ENCODE measurements at regions not wholly inside any gene's neighbourhood (a gene's known extent, or its start where the extent isn't known, plus 50 kb on each side); places are given as distances from the start of the nearest gene placed in this dataset.

- Histone ChIP-seq H2AFZ (ENCODE audit: low read depth, low read length) (no peak overlapping the region), H3K9ac (ENCODE audit: low read length) (no peak overlapping the region), H3K4me3 (ENCODE audit: insufficient read depth, low read depth, low read length) (no peak overlapping the region), H3K9me3 (ENCODE audit: insufficient read depth, low read depth, low read length) (no peaks in the 10 kb centered on the region), H3K36me3 (ENCODE audit: insufficient read depth, low read length) (no peaks in the 10 kb centered on the region), H4K20me1 (ENCODE audit: insufficient read depth, low read length) (no peaks in the 10 kb centered on the region), H3K4me1 (ENCODE audit: insufficient read depth, low read length) (no peaks in the 10 kb centered on the region), H3K27ac (ENCODE audit: low read depth, low read length) (no peak overlapping the region), H3K27me3 (ENCODE audit: insufficient read depth, low read length) (no peaks in the 10 kb centered on the region), H3K79me2 (ENCODE audit: insufficient read depth, low read length) (no peaks in the 10 kb centered on the region), H3K4me2 (ENCODE audit: low read length) (no peak overlapping the region)
- no peak for TF ChIP-seq EZH2 (IDR thresholded peaks at IDR 0.05; ENCODE audit: insufficient read depth, low read length)
- TF ChIP-seq, protein P1, sequence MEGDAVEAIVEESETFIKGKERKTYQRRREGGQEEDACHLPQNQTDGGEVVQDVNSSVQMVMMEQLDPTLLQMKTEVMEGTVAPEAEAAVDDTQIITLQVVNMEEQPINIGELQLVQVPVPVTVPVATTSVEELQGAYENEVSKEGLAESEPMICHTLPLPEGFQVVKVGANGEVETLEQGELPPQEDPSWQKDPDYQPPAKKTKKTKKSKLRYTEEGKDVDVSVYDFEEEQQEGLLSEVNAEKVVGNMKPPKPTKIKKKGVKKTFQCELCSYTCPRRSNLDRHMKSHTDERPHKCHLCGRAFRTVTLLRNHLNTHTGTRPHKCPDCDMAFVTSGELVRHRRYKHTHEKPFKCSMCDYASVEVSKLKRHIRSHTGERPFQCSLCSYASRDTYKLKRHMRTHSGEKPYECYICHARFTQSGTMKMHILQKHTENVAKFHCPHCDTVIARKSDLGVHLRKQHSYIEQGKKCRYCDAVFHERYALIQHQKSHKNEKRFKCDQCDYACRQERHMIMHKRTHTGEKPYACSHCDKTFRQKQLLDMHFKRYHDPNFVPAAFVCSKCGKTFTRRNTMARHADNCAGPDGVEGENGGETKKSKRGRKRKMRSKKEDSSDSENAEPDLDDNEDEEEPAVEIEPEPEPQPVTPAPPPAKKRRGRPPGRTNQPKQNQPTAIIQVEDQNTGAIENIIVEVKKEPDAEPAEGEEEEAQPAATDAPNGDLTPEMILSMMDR (IDR thresholded peaks at IDR 0.05; ENCODE audit: insufficient read depth, low read depth, low read length), result no peak
- H3K27ac Mint-ChIP-seq (ENCODE audit: unreplicated experiment), result no peak overlapping the region
- no peaks in the 10 kb centered on the region for H3K36me3 Mint-ChIP-seq (ENCODE audit: low read depth, unreplicated experiment)
- DNase-seq (ENCODE audit: low read depth) (no peak), FAIRE-seq (no peak)
- no peak overlapping the region for H3K4me3 Mint-ChIP-seq (ENCODE audit: unreplicated experiment)
- H3K4me1 Mint-ChIP-seq (ENCODE audit: low read depth, unreplicated experiment), result no peaks in the 10 kb centered on the region
- H3K9me3 Mint-ChIP-seq (ENCODE audit: unreplicated experiment), result no peaks in the 10 kb centered on the region
- H3K27me3 Mint-ChIP-seq (ENCODE audit: low read depth, unreplicated experiment), result peaks cover 6% of the 10 kb centered on the region
Measured at GRCh38 chr15:93506646-93507045, 417.6 kb upstream of the RGMA start.

- no peak for DNase-seq (ENCODE audit: low read depth)
- FAIRE-seq, result no peak
Measured at GRCh38 chr15:93505506-93505905, 416.5 kb upstream of the RGMA start.

GRCh38 chr15:93501946-93502345, 412.9 kb upstream of the RGMA start:
- no peak for DNase-seq (ENCODE audit: low read depth)
- TF ChIP-seq EZH2 (IDR thresholded peaks at IDR 0.05; ENCODE audit: insufficient read depth, low read length), result no peak
- TF ChIP-seq, protein P1 (IDR thresholded peaks at IDR 0.05; ENCODE audit: insufficient read depth, low read depth, low read length), result no peak
- Histone ChIP-seq H3K9me3 (ENCODE audit: insufficient read depth, low read depth, low read length) (no peaks in the 10 kb centered on the region), H3K4me3 (ENCODE audit: insufficient read depth, low read depth, low read length) (no peak overlapping the region), H3K27me3 (ENCODE audit: insufficient read depth, low read length) (no peaks in the 10 kb centered on the region), H3K27ac (ENCODE audit: low read depth, low read length) (no peak overlapping the region), H3K4me2 (ENCODE audit: low read length) (no peak overlapping the region), H3K79me2 (ENCODE audit: insufficient read depth, low read length) (no peaks in the 10 kb centered on the region), H4K20me1 (ENCODE audit: insufficient read depth, low read length) (no peaks in the 10 kb centered on the region), H3K36me3 (ENCODE audit: insufficient read depth, low read length) (no peaks in the 10 kb centered on the region), H3K4me1 (ENCODE audit: insufficient read depth, low read length) (peaks cover under 1% of the 10 kb centered on the region), H2AFZ (ENCODE audit: low read depth, low read length) (no peak overlapping the region), H3K9ac (ENCODE audit: low read length) (no peak overlapping the region)
- no peaks in the 10 kb centered on the region for H3K9me3 Mint-ChIP-seq (ENCODE audit: unreplicated experiment)
- peaks cover 10% of the 10 kb centered on the region for H3K4me1 Mint-ChIP-seq (ENCODE audit: low read depth, unreplicated experiment)
- peaks cover 3% of the 10 kb centered on the region for H3K27me3 Mint-ChIP-seq (ENCODE audit: low read depth, unreplicated experiment)
- no peak for FAIRE-seq
- H3K36me3 Mint-ChIP-seq (ENCODE audit: low read depth, unreplicated experiment), result no peaks in the 10 kb centered on the region
- H3K4me3 Mint-ChIP-seq (ENCODE audit: unreplicated experiment), result no peak overlapping the region
- H3K27ac Mint-ChIP-seq (ENCODE audit: unreplicated experiment), result no peak overlapping the region

More at GRCh38 chr15:93505506-93505905, 416.5 kb upstream of the RGMA start:
- H2AFZ ChIP-seq (ENCODE audit: low read depth, low read length), result no peak overlapping the region
- H3K4me3 Mint-ChIP-seq (ENCODE audit: unreplicated experiment), result no peak overlapping the region
- H3K4me2 ChIP-seq (ENCODE audit: low read length), result no peak overlapping the region
- no peaks in the 10 kb centered on the region for H3K79me2 ChIP-seq (ENCODE audit: insufficient read depth, low read length)
- no peak overlapping the region for H3K4me3 ChIP-seq (ENCODE audit: insufficient read depth, low read depth, low read length)
- no peaks in the 10 kb centered on the region for H3K4me1 Mint-ChIP-seq (ENCODE audit: low read depth, unreplicated experiment)
- H3K4me1 ChIP-seq (ENCODE audit: insufficient read depth, low read length), result no peaks in the 10 kb centered on the region
- H3K9me3 Mint-ChIP-seq (ENCODE audit: unreplicated experiment), result no peaks in the 10 kb centered on the region
- no peak overlapping the region for H3K27ac ChIP-seq (ENCODE audit: low read depth, low read length)
- H3K9me3 ChIP-seq (ENCODE audit: insufficient read depth, low read depth, low read length), result no peaks in the 10 kb centered on the region
- no peak for TF ChIP-seq EZH2 (IDR thresholded peaks at IDR 0.05; ENCODE audit: insufficient read depth, low read length)
- TF ChIP-seq, protein P1 (IDR thresholded peaks at IDR 0.05; ENCODE audit: insufficient read depth, low read depth, low read length), result no peak
- no peaks in the 10 kb centered on the region for H3K27me3 ChIP-seq (ENCODE audit: insufficient read depth, low read length)
- no peak overlapping the region for H3K9ac ChIP-seq (ENCODE audit: low read length)
- H3K36me3 ChIP-seq (ENCODE audit: insufficient read depth, low read length), result no peaks in the 10 kb centered on the region
- peaks cover 3% of the 10 kb centered on the region for H3K27me3 Mint-ChIP-seq (ENCODE audit: low read depth, unreplicated experiment)
- no peak overlapping the region for H3K27ac Mint-ChIP-seq (ENCODE audit: unreplicated experiment)
- H4K20me1 ChIP-seq (ENCODE audit: insufficient read depth, low read length), result no peaks in the 10 kb centered on the region
- no peaks in the 10 kb centered on the region for H3K36me3 Mint-ChIP-seq (ENCODE audit: low read depth, unreplicated experiment)
